ENCODE measurements at regions not wholly inside any gene's neighbourhood (a gene's known extent, or its start where the extent isn't known, plus 50 kb on each side); places are given as distances from the start of the nearest gene placed in this dataset.

DNA sequence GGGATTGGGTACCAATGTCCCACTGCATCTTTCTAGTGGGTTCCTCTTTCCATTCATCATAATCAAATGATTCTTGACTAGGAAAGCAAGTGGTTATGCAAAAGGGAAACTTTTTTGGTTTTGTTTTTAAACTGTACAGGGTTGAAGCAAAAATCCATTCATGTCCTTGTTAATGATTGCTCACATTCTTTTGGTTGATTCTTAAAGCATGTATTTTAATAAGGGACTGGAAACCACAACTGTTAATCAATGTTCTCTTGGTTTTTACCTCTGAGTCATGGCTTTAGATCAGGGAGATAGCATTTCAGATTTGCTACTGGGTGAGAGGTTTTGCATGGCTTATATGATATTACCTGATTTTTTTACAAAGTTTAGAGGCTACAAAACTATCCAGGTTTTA, 371.7 kb upstream of the RGMA start:
- Histone ChIP-seq H4K20me1 (ENCODE audit: insufficient read depth) (no peaks in the 10 kb centered on the region), H3K9me3 (no peaks in the 10 kb centered on the region), H3K36me3 (replicated peaks in 1 of 2; ENCODE audit: control insufficient read depth in 1 of 2, insufficient read depth in 2 of 2, low read length in 1 of 2) (no peaks in the 10 kb centered on the region), H2AFZ (ENCODE audit: low read depth) (no peak overlapping the region), H3K27ac (ENCODE audit: low read depth in 2 of 2, low read length in 1 of 2) (no peak overlapping the region), H3K4me1 (ENCODE audit: control insufficient read depth in 1 of 2, insufficient read depth in 2 of 2, low read depth in 1 of 2, low read length in 1 of 2) (peaks cover 0 to 2% of the 10 kb centered on the region in 2 experiments; a peak in 1 of 4 replicates), H3K27me3 (ENCODE audit: insufficient read depth) (no peaks in the 10 kb centered on the region), H3K79me2 (ENCODE audit: insufficient read depth) (no peaks in the 10 kb centered on the region), H3K4me3 (ENCODE audit: low read depth in 2 of 2, low read length in 1 of 2) (no peak overlapping the region), H3F3A (replicated peaks; ENCODE audit: insufficient read depth) (no peaks in the 10 kb centered on the region), H3K9me2 (no peaks in the 10 kb centered on the region), H3K9ac (no peak overlapping the region), H3K4me2 (no peak overlapping the region)
- TF ChIP-seq PBX3 (IDR thresholded peaks at IDR 0.05): no peak
- TF ChIP-seq TCF12 (IDR thresholded peaks at IDR 0.05): no peak
- TF ChIP-seq, protein P1, sequence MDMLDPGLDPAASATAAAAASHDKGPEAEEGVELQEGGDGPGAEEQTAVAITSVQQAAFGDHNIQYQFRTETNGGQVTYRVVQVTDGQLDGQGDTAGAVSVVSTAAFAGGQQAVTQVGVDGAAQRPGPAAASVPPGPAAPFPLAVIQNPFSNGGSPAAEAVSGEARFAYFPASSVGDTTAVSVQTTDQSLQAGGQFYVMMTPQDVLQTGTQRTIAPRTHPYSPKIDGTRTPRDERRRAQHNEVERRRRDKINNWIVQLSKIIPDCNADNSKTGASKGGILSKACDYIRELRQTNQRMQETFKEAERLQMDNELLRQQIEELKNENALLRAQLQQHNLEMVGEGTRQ (IDR thresholded peaks at IDR 0.05; ENCODE audit: borderline replicate concordance, low read depth, low read length): no peak
- no peak for TF ChIP-seq NFIC (IDR thresholded peaks at IDR 0.05; ENCODE audit: borderline replicate concordance)
- no peak for TF ChIP-seq EZH2phosphoT487 (IDR thresholded peaks at IDR 0.05; ENCODE audit: borderline replicate concordance, low read depth)
- no peak for TF ChIP-seq NRF1 (IDR thresholded peaks at IDR 0.05; ENCODE audit: low read depth, low read length)
- TF ChIP-seq FOXJ3 (CRISPR knock-in tag; IDR thresholded peaks at IDR 0.05): no peak
- no peak for TF ChIP-seq FOXM1 (IDR thresholded peaks at IDR 0.05; ENCODE audit: low read depth)
- TF ChIP-seq ELF1 (IDR thresholded peaks at IDR 0.05): no peak
- TF ChIP-seq MXI1 (IDR thresholded peaks at IDR 0.05; ENCODE audit: low read depth, low read length): no peak
- no peak for TF ChIP-seq GABPA (IDR thresholded peaks at IDR 0.05; ENCODE audit: low read depth)
- TF ChIP-seq POLR2AphosphoS5 (IDR thresholded peaks at IDR 0.05; ENCODE audit: low read depth, low read length): no peak
- TF ChIP-seq, protein P2, sequence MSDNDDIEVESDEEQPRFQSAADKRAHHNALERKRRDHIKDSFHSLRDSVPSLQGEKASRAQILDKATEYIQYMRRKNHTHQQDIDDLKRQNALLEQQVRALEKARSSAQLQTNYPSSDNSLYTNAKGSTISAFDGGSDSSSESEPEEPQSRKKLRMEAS (IDR thresholded peaks at IDR 0.05; ENCODE audit: low read depth): no peak
- no peak for TF ChIP-seq RXRA (IDR thresholded peaks at IDR 0.05; ENCODE audit: borderline replicate concordance, low read depth)
- ChIA-PET CTCF (interaction anchor here (0.6 kb wide), 1 partner anchor 491 kb away, joined by 3 read pairs; no protein-coding TSS in a partner anchor), POLR2A (no interaction called here)
- DNase-seq: no peak

- no peak overlapping the region for H3K9ac ChIP-seq
- no peaks in the 10 kb centered on the region for H3K9me3 ChIP-seq
- no peak overlapping the region for H3K27ac ChIP-seq (ENCODE audit: low read depth in 2 of 2, low read length in 1 of 2)
- no peak overlapping the region for H3K4me3 ChIP-seq (ENCODE audit: low read depth in 2 of 2, low read length in 1 of 2)
- no peaks in the 10 kb centered on the region for H3K9me2 ChIP-seq
- H3F3A ChIP-seq (replicated peaks; ENCODE audit: insufficient read depth): no peaks in the 10 kb centered on the region
- 45% methylated on average over 3 of the region's 3 CpGs for WGBS (ENCODE audit: low lambda C conversion rate)
- H3K36me3 ChIP-seq (replicated peaks in 1 of 2; ENCODE audit: control insufficient read depth in 1 of 2, insufficient read depth in 2 of 2, low read length in 1 of 2): no peaks in the 10 kb centered on the region
- no peaks in the 10 kb centered on the region for H3K27me3 ChIP-seq (ENCODE audit: insufficient read depth)
- H3K4me1 ChIP-seq (ENCODE audit: control insufficient read depth in 1 of 2, insufficient read depth in 2 of 2, low read depth in 1 of 2, low read length in 1 of 2): peaks cover 0 to 11% of the 10 kb centered on the region in 2 experiments; a peak in 1 of 4 replicates
- no peaks in the 10 kb centered on the region for H4K20me1 ChIP-seq (ENCODE audit: insufficient read depth)
- DNase-seq: no peak
- no peaks in the 10 kb centered on the region for H3K79me2 ChIP-seq (ENCODE audit: insufficient read depth)
- ChIA-PET POLR2A (no interaction called here), CTCF (no interaction called here)
- no peak overlapping the region for H3K4me2 ChIP-seq
- no peak overlapping the region for H2AFZ ChIP-seq (ENCODE audit: low read depth)
- TF ChIP-seq FOXJ3 (CRISPR knock-in tag; IDR thresholded peaks at IDR 0.05) (no peak), USF1 (IDR thresholded peaks at IDR 0.05; ENCODE audit: borderline replicate concordance, low read depth) (no peak), RAD21 (IDR thresholded peaks at IDR 0.05; ENCODE audit: low read length) (no peak), MEF2A (IDR thresholded peaks at IDR 0.05; ENCODE audit: borderline replicate concordance, low read depth) (no peak), CHD2 (IDR thresholded peaks at IDR 0.05; ENCODE audit: low read length, partially characterized antibody) (no peak), GATA2 (CRISPR knock-in tag; IDR thresholded peaks at IDR 0.05) (no peak), JUND (IDR thresholded peaks at IDR 0.05) (no peak), YY1 (IDR thresholded peaks at IDR 0.05; ENCODE audit: low read depth) (no peak), NRF1 (IDR thresholded peaks at IDR 0.05; ENCODE audit: low read depth, low read length) (no peak), ELF1 (IDR thresholded peaks at IDR 0.05) (no peak), NFIC (IDR thresholded peaks at IDR 0.05; ENCODE audit: borderline replicate concordance) (no peak), SIN3A (IDR thresholded peaks at IDR 0.05; ENCODE audit: borderline replicate concordance, low read depth, low read length) (no peak), FOXM1 (IDR thresholded peaks at IDR 0.05; ENCODE audit: low read depth) (no peak), GABPA (IDR thresholded peaks at IDR 0.05; ENCODE audit: low read depth) (no peak), EP300 (IDR thresholded peaks at IDR 0.05; ENCODE audit: borderline replicate concordance in 1 of 2, low read depth in 1 of 2, low read length in 1 of 2) (no peak)
- TF ChIP-seq, protein P3, sequence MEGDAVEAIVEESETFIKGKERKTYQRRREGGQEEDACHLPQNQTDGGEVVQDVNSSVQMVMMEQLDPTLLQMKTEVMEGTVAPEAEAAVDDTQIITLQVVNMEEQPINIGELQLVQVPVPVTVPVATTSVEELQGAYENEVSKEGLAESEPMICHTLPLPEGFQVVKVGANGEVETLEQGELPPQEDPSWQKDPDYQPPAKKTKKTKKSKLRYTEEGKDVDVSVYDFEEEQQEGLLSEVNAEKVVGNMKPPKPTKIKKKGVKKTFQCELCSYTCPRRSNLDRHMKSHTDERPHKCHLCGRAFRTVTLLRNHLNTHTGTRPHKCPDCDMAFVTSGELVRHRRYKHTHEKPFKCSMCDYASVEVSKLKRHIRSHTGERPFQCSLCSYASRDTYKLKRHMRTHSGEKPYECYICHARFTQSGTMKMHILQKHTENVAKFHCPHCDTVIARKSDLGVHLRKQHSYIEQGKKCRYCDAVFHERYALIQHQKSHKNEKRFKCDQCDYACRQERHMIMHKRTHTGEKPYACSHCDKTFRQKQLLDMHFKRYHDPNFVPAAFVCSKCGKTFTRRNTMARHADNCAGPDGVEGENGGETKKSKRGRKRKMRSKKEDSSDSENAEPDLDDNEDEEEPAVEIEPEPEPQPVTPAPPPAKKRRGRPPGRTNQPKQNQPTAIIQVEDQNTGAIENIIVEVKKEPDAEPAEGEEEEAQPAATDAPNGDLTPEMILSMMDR (IDR thresholded peaks at IDR 0.05): no peak
- TF ChIP-seq, protein P1 (IDR thresholded peaks at IDR 0.05; ENCODE audit: borderline replicate concordance, low read depth, low read length): no peak
These were observed 370.4 kb upstream of the RGMA start for GRCh38 chr15:93459396-93459795.

Data from SK-N-SH (cell line).